Activated CD4-positive, alpha-beta T cell treated with anti-CD3 and anti-CD28 coated beads, Interleukin-2, amount 10 ng/mL, durations not matched to agents 7 days and 5 days (primary cell): ENCODE measurements at regions not wholly inside any gene's neighbourhood (a gene's known extent, or its start where the extent isn't known, plus 50 kb on each side); places are given as distances from the start of the nearest gene placed in this dataset.

Experiments
- CTCF ChIA-PET: fragments of 350-600 bp; sonication (Branson Sonifier 250); formaldehyde crosslinking; loops from one replicate; lab custom pipeline; 2021; ENCODE audit warnings: antibody characterized with exemption; lab: Charles Lee
- POLR2A ChIA-PET: fragments of 350-600 bp; sonication (Branson Sonifier 250); formaldehyde crosslinking; loops from one replicate; lab custom pipeline; 2021; ENCODE audit warnings: antibody characterized with exemption; lab: Charles Lee
- DNase-seq: peaks from one replicate; pipeline ENCODE4 v3.0.0-alpha.2; 2020
- H3K27ac Mint-ChIP-seq: one replicate; pipeline ENCODE4 v1.8.0; 2021; ENCODE audit warnings: mild to moderate bottlenecking, moderate library complexity, mixed read lengths
- H3K27me3 Mint-ChIP-seq: one replicate; pipeline ENCODE4 v1.8.0; 2021; ENCODE audit warnings: mixed read lengths
- H3K36me3 Mint-ChIP-seq: one replicate; pipeline ENCODE4 v1.8.0; 2021; ENCODE audit warnings: low read depth, mixed read lengths
- H3K4me1 Mint-ChIP-seq: one replicate; pipeline ENCODE4 v1.8.0; 2021; ENCODE audit warnings: mixed read lengths
- H3K4me3 Mint-ChIP-seq: one replicate; pipeline ENCODE4 v1.8.0; 2021; ENCODE audit warnings: mild to moderate bottlenecking, moderate library complexity, mixed read lengths
- H3K9me3 Mint-ChIP-seq: one replicate; pipeline ENCODE4 v1.8.0; 2021; ENCODE audit warnings: mixed read lengths

- no peak for DNase-seq
- H3K36me3 Mint-ChIP-seq = peaks cover 1% of the 10 kb centered on the region
- no peak overlapping the region for H3K27ac Mint-ChIP-seq
- peaks cover 1% of the 10 kb centered on the region for H3K4me1 Mint-ChIP-seq
- CTCF ChIA-PET = interaction anchor here (1.2 to 2.6 kb wide), 2 partner anchors 8 to 18 kb away, joined by 4 to 10 read pairs; no protein-coding TSS in a partner anchor
- H3K4me3 Mint-ChIP-seq = no peak overlapping the region
- POLR2A ChIA-PET = no interaction called here
- H3K27me3 Mint-ChIP-seq = peaks cover 9% of the 10 kb centered on the region
- no peaks in the 10 kb centered on the region for H3K9me3 Mint-ChIP-seq
Observed at GRCh38 chr5:54725391-54726280, 208.1 kb downstream of the SNX18 start.

GRCh38 chr5:54722846-54723433 is 205.4 kb downstream of the SNX18 start:
- H3K27ac Mint-ChIP-seq = no peak overlapping the region
- DNase-seq = no peak
- POLR2A ChIA-PET = no interaction called here
- no peak overlapping the region for H3K4me3 Mint-ChIP-seq
- CTCF ChIA-PET = interaction anchor here (0.6 to 2.6 kb wide), 3 partner anchors 10 to 198 kb away, joined by 3 to 10 read pairs (median 3); no protein-coding TSS in a partner anchor
- H3K9me3 Mint-ChIP-seq = no peaks in the 10 kb centered on the region
- H3K4me1 Mint-ChIP-seq = peaks cover 12% of the 10 kb centered on the region
- peaks cover 6% of the 10 kb centered on the region for H3K27me3 Mint-ChIP-seq
- peaks cover 1% of the 10 kb centered on the region for H3K36me3 Mint-ChIP-seq

- H3K27me3 Mint-ChIP-seq = peaks cover 3% of the 10 kb centered on the region
- H3K36me3 Mint-ChIP-seq = peaks cover 1% of the 10 kb centered on the region
- POLR2A ChIA-PET = no interaction called here
- DNase-seq = no peak
- H3K9me3 Mint-ChIP-seq = no peaks in the 10 kb centered on the region
- no peak overlapping the region for H3K4me3 Mint-ChIP-seq
- H3K27ac Mint-ChIP-seq = no peak overlapping the region
- H3K4me1 Mint-ChIP-seq = peaks cover 21% of the 10 kb centered on the region
- CTCF ChIA-PET = interaction anchor here (1.2 kb wide), 1 partner anchor 11 kb away, joined by 3 read pairs; no protein-coding TSS in a partner anchor
Observed at GRCh38 chr5:54721951-54722654, 204.5 kb downstream of the SNX18 start.

- no peak overlapping the region for H3K27ac Mint-ChIP-seq
Observed at GRCh38 chr5:54721116-54721515, 203.6 kb downstream of the SNX18 start.

GRCh38 chr5:54720341-54720740 is 202.8 kb downstream of the SNX18 start:
- H3K27ac Mint-ChIP-seq = no peak overlapping the region
- H3K9me3 Mint-ChIP-seq = peaks cover 7% of the 10 kb centered on the region

More at GRCh38 chr5:54721116-54721515, 203.6 kb downstream of the SNX18 start:
- Mint-ChIP-seq H3K36me3 (peaks cover 4% of the 10 kb centered on the region), H3K9me3 (peaks cover 3% of the 10 kb centered on the region), H3K4me1 (peaks cover 25% of the 10 kb centered on the region), H3K4me3 (no peak overlapping the region), H3K27me3 (peaks cover 2% of the 10 kb centered on the region)
- ChIA-PET POLR2A (no interaction called here), CTCF (no interaction called here)
- DNase-seq = no peak

GRCh38 chr5:54719384-54720283 is 202.1 kb downstream of the SNX18 start:
- peaks cover 11% of the 10 kb centered on the region for H3K9me3 Mint-ChIP-seq
- peaks cover 7% of the 10 kb centered on the region for H3K36me3 Mint-ChIP-seq
- H3K4me3 Mint-ChIP-seq = no peak overlapping the region
- DNase-seq = no peak
- no peak overlapping the region for H3K27ac Mint-ChIP-seq
- peaks cover 25% of the 10 kb centered on the region for H3K4me1 Mint-ChIP-seq
- H3K27me3 Mint-ChIP-seq = no peaks in the 10 kb centered on the region
- ChIA-PET CTCF (interaction anchor here (1.3 to 1.8 kb wide), 4 partner anchors 9 to 74 kb away, joined by 3 to 4 read pairs (median 4); no protein-coding TSS in a partner anchor), POLR2A (no interaction called here)

More at GRCh38 chr5:54720341-54720740, 202.8 kb downstream of the SNX18 start:
- POLR2A ChIA-PET = no interaction called here
- no peak overlapping the region for H3K4me3 Mint-ChIP-seq
- CTCF ChIA-PET = interaction anchor here (1.4 to 1.8 kb wide), 2 partner anchors 11 to 13 kb away, joined by 4 read pairs; no protein-coding TSS in a partner anchor
- peaks cover 7% of the 10 kb centered on the region for H3K36me3 Mint-ChIP-seq
- peaks cover 25% of the 10 kb centered on the region for H3K4me1 Mint-ChIP-seq
- peaks cover 2% of the 10 kb centered on the region for H3K27me3 Mint-ChIP-seq
- DNase-seq = no peak

GRCh38 chr5:54718656-54719055 is 201.1 kb downstream of the SNX18 start:
- Mint-ChIP-seq H3K27ac (no peak overlapping the region), H3K4me3 (no peak overlapping the region), H3K9me3 (peaks cover 15% of the 10 kb centered on the region), H3K4me1 (peaks cover 25% of the 10 kb centered on the region), H3K36me3 (peaks cover 7% of the 10 kb centered on the region), H3K27me3 (no peaks in the 10 kb centered on the region)
- DNase-seq = no peak
- POLR2A ChIA-PET = no interaction called here
- CTCF ChIA-PET = interaction anchor here (1.1 to 1.8 kb wide), 5 partner anchors 10 to 73 kb away, joined by 3 to 4 read pairs (median 4); no protein-coding TSS in a partner anchor

- Mint-ChIP-seq H3K36me3 (peaks cover 5% of the 10 kb centered on the region), H3K9me3 (peaks cover 22% of the 10 kb centered on the region), H3K27ac (peak overlapping the region; percentile 28), H3K27me3 (no peaks in the 10 kb centered on the region), H3K4me1 (peaks cover 24% of the 10 kb centered on the region), H3K4me3 (no peak overlapping the region)
- ChIA-PET POLR2A (no interaction called here), CTCF (interaction anchor here (0.6 to 1.1 kb wide), 2 partner anchors 10 to 127 kb away, joined by 4 read pairs; no protein-coding TSS in a partner anchor)
- DNase-seq = no peak
Observed at GRCh38 chr5:54717870-54718269, 200.3 kb downstream of the SNX18 start.

- Mint-ChIP-seq H3K36me3 (peaks cover 5% of the 10 kb centered on the region), H3K27me3 (no peaks in the 10 kb centered on the region), H3K9me3 (peaks cover 22% of the 10 kb centered on the region), H3K4me1 (peaks cover 24% of the 10 kb centered on the region), H3K27ac (peak overlapping the region; percentile 28), H3K4me3 (no peak overlapping the region)
- ChIA-PET CTCF (interaction anchor here (0.6 to 1.1 kb wide), 2 partner anchors 10 to 127 kb away, joined by 4 read pairs; no protein-coding TSS in a partner anchor), POLR2A (no interaction called here)
- DNase-seq = no peak
Observed at GRCh38 chr5:54717459-54717858, 199.9 kb downstream of the SNX18 start.

GRCh38 chr5:54713923-54714581 is 196.5 kb downstream of the SNX18 start:
- H3K36me3 Mint-ChIP-seq = peaks cover 7% of the 10 kb centered on the region
- no peaks in the 10 kb centered on the region for H3K27me3 Mint-ChIP-seq
- CTCF ChIA-PET = no interaction called here
- H3K9me3 Mint-ChIP-seq = peaks cover 24% of the 10 kb centered on the region
- POLR2A ChIA-PET = no interaction called here
- no peak for DNase-seq
- no peak overlapping the region for H3K27ac Mint-ChIP-seq
- H3K4me1 Mint-ChIP-seq = peaks cover 20% of the 10 kb centered on the region
- no peak overlapping the region for H3K4me3 Mint-ChIP-seq

- H3K4me1 Mint-ChIP-seq = peaks cover 2% of the 10 kb centered on the region
- POLR2A ChIA-PET = no interaction called here
- H3K36me3 Mint-ChIP-seq = peaks cover 2% of the 10 kb centered on the region
- H3K9me3 Mint-ChIP-seq = peaks cover 11% of the 10 kb centered on the region
- DNase-seq = no peak
- no peak overlapping the region for H3K4me3 Mint-ChIP-seq
- peaks cover 3% of the 10 kb centered on the region for H3K27me3 Mint-ChIP-seq
- no peak overlapping the region for H3K27ac Mint-ChIP-seq
- CTCF ChIA-PET = no interaction called here
Observed at GRCh38 chr5:54709096-54709495, 191.5 kb downstream of the SNX18 start.
